Neural crest cell (in vitro differentiated cells): ENCODE measurements at regions not wholly inside any gene's neighbourhood (a gene's known extent, or its start where the extent isn't known, plus 50 kb on each side); places are given as distances from the start of the nearest gene placed in this dataset.

Source experiments
- DNase-seq: peaks from one replicate; pipeline ENCODE4 v3.0.0; 2021; ENCODE audit warnings: low read depth, mixed read lengths, low spot score
- H3K27ac Mint-ChIP-seq: one replicate; pipeline ENCODE4 v1.8.0; 2021; ENCODE audit warnings: mild to moderate bottlenecking, mixed read lengths; ENCODE audit not compliant: unreplicated experiment
- H3K27me3 Mint-ChIP-seq: 2 replicates; pipeline ENCODE4 v1.8.0; 2021; ENCODE audit warnings: low read depth, mild to moderate bottlenecking, mixed read lengths
- H3K36me3 Mint-ChIP-seq: 2 replicates; pipeline ENCODE4 v1.8.0; 2021; ENCODE audit warnings: low read depth, mild to moderate bottlenecking, mixed read lengths
- H3K4me1 Mint-ChIP-seq: 2 replicates; pipeline ENCODE4 v1.8.0; 2021; ENCODE audit warnings: mixed read lengths
- H3K4me3 Mint-ChIP-seq: one replicate; pipeline ENCODE4 v1.8.0; 2021; ENCODE audit warnings: mild to moderate bottlenecking, mixed read lengths
- H3K9me3 Mint-ChIP-seq: 2 replicates; pipeline ENCODE4 v1.8.0; 2021; ENCODE audit warnings: mixed read lengths
- TF ChIP-seq, protein P1 (sequence below): fragments of 200-600 bp; sonication (generic); conservative IDR thresholded peaks from 2 replicates; pipeline ENCODE4 v1.5.0; 2021; ENCODE audit warnings: antibody characterized with exemption, mild to moderate bottlenecking

GRCh38 chr7:46581268-46581667 lies 660.2 kb upstream of the IGFBP3 start:
- Mint-ChIP-seq H3K4me1 (no peaks in the 10 kb centered on the region), H3K9me3 (peaks cover 7% of the 10 kb centered on the region), H3K4me3 (no peak overlapping the region), H3K36me3 (no peaks in the 10 kb centered on the region), H3K27ac (no peak overlapping the region), H3K27me3 (no peaks in the 10 kb centered on the region)
- DNase-seq: no peak
- TF ChIP-seq, protein P1, sequence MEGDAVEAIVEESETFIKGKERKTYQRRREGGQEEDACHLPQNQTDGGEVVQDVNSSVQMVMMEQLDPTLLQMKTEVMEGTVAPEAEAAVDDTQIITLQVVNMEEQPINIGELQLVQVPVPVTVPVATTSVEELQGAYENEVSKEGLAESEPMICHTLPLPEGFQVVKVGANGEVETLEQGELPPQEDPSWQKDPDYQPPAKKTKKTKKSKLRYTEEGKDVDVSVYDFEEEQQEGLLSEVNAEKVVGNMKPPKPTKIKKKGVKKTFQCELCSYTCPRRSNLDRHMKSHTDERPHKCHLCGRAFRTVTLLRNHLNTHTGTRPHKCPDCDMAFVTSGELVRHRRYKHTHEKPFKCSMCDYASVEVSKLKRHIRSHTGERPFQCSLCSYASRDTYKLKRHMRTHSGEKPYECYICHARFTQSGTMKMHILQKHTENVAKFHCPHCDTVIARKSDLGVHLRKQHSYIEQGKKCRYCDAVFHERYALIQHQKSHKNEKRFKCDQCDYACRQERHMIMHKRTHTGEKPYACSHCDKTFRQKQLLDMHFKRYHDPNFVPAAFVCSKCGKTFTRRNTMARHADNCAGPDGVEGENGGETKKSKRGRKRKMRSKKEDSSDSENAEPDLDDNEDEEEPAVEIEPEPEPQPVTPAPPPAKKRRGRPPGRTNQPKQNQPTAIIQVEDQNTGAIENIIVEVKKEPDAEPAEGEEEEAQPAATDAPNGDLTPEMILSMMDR: no peak

- no peaks in the 10 kb centered on the region for H3K27me3 Mint-ChIP-seq
- H3K36me3 Mint-ChIP-seq: no peaks in the 10 kb centered on the region
- no peak overlapping the region for H3K27ac Mint-ChIP-seq
- H3K4me3 Mint-ChIP-seq: no peak overlapping the region
- no peak for DNase-seq
- H3K9me3 Mint-ChIP-seq: peaks cover 7% of the 10 kb centered on the region
- no peaks in the 10 kb centered on the region for H3K4me1 Mint-ChIP-seq
- TF ChIP-seq, protein P1: no peak
Observed at GRCh38 chr7:46580766-46581165, 659.7 kb upstream of the IGFBP3 start.

GRCh38 chr7:46577394-46577793 lies 656.3 kb upstream of the IGFBP3 start:
- no peak for DNase-seq
- no peaks in the 10 kb centered on the region for H3K27me3 Mint-ChIP-seq
- no peak overlapping the region for H3K4me3 Mint-ChIP-seq
- no peak overlapping the region for H3K27ac Mint-ChIP-seq
- H3K4me1 Mint-ChIP-seq: no peaks in the 10 kb centered on the region
- H3K36me3 Mint-ChIP-seq: no peaks in the 10 kb centered on the region
- peaks cover 9% of the 10 kb centered on the region for H3K9me3 Mint-ChIP-seq
- TF ChIP-seq, protein P1: no peak

- Mint-ChIP-seq H3K4me3 (no peak overlapping the region), H3K27ac (no peak overlapping the region), H3K4me1 (no peaks in the 10 kb centered on the region), H3K9me3 (peaks cover 9% of the 10 kb centered on the region), H3K36me3 (no peaks in the 10 kb centered on the region), H3K27me3 (no peaks in the 10 kb centered on the region)
- no peak for DNase-seq
- TF ChIP-seq, protein P1: no peak
Observed at GRCh38 chr7:46576950-46577349, 655.9 kb upstream of the IGFBP3 start.

- Mint-ChIP-seq H3K27ac (no peak overlapping the region), H3K4me3 (no peak overlapping the region), H3K36me3 (no peaks in the 10 kb centered on the region), H3K4me1 (peaks cover 7% of the 10 kb centered on the region), H3K9me3 (peaks cover 3% of the 10 kb centered on the region), H3K27me3 (no peaks in the 10 kb centered on the region)
- TF ChIP-seq, protein P1: no peak
- no peak for DNase-seq
Observed at GRCh38 chr7:46572691-46573090, 651.6 kb upstream of the IGFBP3 start.

DNA sequence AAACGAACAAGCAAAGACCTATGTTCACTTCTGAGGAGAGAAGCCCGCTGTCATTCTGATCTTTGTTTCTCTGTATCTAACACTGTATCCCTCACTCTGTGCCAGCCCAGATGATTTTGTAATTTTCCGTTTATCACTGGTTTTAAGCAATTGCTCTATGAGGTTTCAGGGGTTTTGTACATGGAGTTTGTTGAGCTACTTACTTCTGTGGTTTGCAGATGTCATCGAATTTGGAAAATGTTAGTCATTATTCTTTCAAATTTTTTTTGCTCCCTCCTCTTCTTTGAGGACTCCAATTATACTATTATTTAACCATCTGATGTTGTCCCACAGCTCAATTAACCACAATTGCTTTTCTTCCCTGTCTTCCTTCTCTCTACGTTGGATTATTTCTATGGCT lies 650.9 kb upstream of the IGFBP3 start:
- Mint-ChIP-seq H3K27ac (no peak overlapping the region), H3K4me1 (peaks cover 7% of the 10 kb centered on the region), H3K36me3 (no peaks in the 10 kb centered on the region), H3K27me3 (no peaks in the 10 kb centered on the region), H3K9me3 (peaks cover 3% of the 10 kb centered on the region), H3K4me3 (no peak overlapping the region)
- TF ChIP-seq, protein P1: no peak
- no peak for DNase-seq
